ENCODE measurements at regions not wholly inside any gene's neighbourhood (a gene's known extent, or its start where the extent isn't known, plus 50 kb on each side); places are given as distances from the start of the nearest gene placed in this dataset.
"Not testable (repeated sequence)": the region's sequence is repeated elsewhere in the genome, so short reads cannot be mapped to it uniquely, and the experiment has no call there.

DNA sequence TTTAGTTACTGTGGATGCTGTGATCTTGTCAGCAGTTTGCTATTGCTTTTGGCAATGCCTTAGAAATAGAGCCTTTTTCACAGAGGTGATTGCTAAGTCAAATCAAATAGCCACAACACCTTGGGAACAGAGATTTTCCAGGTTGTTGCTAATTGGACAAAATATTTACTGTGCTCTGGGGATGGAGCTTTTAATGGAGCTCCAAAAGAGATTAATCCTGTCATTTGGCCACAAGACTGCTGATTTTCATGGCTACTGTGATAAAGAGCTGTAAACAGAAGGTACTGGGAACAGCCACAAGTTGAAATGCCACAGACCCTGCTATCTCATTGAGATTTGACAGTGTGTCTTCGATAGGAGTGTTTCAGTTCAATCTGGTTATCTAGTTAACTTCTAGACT, 1715.2 kb upstream of the ADGRL3 start:
- H3K27ac Mint-ChIP-seq = no peak overlapping the region
- CTCF ChIA-PET = interaction anchor here (0.6 kb wide), 1 partner anchor 66 kb away, joined by 3 read pairs; no protein-coding TSS in a partner anchor
- DNase-seq (ENCODE audit: low spot score) = no peak
- H3K36me3 Mint-ChIP-seq = peaks cover 26% of the 10 kb centered on the region
- peaks cover 12% of the 10 kb centered on the region for H3K4me1 Mint-ChIP-seq
- no peaks in the 10 kb centered on the region for H3K27me3 Mint-ChIP-seq (ENCODE audit: low read depth)
- no peak overlapping the region for H3K4me3 Mint-ChIP-seq
- ATAC-seq = no peak
- TF ChIP-seq FOXK1 (CRISPR knock-in tag; IDR thresholded peaks at IDR 0.05) (no peak), SOX15 (CRISPR knock-in tag; IDR thresholded peaks at IDR 0.05) (no peak), ESRRA (CRISPR knock-in tag; IDR thresholded peaks at IDR 0.05; ENCODE audit: borderline replicate concordance) (no peak), RORB (CRISPR knock-in tag; IDR thresholded peaks at IDR 0.05) (no peak), ZNF317 (CRISPR knock-in tag; IDR thresholded peaks at IDR 0.05; ENCODE audit: borderline replicate concordance, low read depth) (no peak), NR3C1 (CRISPR knock-in tag; conservative IDR thresholded peaks at IDR 0.05; ENCODE audit: low read depth) (no peak), ZNF263 (CRISPR knock-in tag; IDR thresholded peaks at IDR 0.05; ENCODE audit: low read depth) (no peak), JUN (CRISPR knock-in tag; IDR thresholded peaks at IDR 0.05) (no peak), TEAD4 (CRISPR knock-in tag; IDR thresholded peaks at IDR 0.05) (no peak), GRHL2 (CRISPR knock-in tag; IDR thresholded peaks at IDR 0.05; ENCODE audit: insufficient replicate concordance, severe bottlenecking) (no peak), JAZF1 (CRISPR knock-in tag; IDR thresholded peaks at IDR 0.05) (no peak), HMGA2 (CRISPR knock-in tag; IDR thresholded peaks at IDR 0.05) (no peak)
- TF ChIP-seq, protein P1, sequence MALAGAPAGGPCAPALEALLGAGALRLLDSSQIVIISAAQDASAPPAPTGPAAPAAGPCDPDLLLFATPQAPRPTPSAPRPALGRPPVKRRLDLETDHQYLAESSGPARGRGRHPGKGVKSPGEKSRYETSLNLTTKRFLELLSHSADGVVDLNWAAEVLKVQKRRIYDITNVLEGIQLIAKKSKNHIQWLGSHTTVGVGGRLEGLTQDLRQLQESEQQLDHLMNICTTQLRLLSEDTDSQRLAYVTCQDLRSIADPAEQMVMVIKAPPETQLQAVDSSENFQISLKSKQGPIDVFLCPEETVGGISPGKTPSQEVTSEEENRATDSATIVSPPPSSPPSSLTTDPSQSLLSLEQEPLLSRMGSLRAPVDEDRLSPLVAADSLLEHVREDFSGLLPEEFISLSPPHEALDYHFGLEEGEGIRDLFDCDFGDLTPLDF (CRISPR knock-in tag; IDR thresholded peaks at IDR 0.05) = no peak
- TF ChIP-seq, protein P2, sequence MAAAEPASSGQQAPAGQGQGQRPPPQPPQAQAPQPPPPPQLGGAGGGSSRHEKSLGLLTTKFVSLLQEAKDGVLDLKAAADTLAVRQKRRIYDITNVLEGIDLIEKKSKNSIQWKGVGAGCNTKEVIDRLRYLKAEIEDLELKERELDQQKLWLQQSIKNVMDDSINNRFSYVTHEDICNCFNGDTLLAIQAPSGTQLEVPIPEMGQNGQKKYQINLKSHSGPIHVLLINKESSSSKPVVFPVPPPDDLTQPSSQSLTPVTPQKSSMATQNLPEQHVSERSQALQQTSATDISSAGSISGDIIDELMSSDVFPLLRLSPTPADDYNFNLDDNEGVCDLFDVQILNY (CRISPR knock-in tag; IDR thresholded peaks at IDR 0.05) = no peak
- TF ChIP-seq, protein P3, sequence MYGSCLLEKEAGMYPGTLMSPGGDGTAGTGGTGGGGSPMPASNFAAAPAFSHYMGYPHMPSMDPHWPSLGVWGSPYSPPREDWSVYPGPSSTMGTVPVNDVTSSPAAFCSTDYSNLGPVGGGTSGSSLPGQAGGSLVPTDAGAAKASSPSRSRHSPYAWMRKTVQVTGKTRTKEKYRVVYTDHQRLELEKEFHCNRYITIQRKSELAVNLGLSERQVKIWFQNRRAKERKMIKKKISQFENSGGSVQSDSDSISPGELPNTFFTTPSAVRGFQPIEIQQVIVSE (CRISPR knock-in tag; IDR thresholded peaks at IDR 0.05; ENCODE audit: borderline replicate concordance) = no peak
- TF ChIP-seq, protein P4, sequence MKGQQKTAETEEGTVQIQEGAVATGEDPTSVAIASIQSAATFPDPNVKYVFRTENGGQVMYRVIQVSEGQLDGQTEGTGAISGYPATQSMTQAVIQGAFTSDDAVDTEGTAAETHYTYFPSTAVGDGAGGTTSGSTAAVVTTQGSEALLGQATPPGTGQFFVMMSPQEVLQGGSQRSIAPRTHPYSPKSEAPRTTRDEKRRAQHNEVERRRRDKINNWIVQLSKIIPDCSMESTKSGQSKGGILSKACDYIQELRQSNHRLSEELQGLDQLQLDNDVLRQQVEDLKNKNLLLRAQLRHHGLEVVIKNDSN (CRISPR knock-in tag; IDR thresholded peaks at IDR 0.05) = no peak
- TF ChIP-seq, protein P5, sequence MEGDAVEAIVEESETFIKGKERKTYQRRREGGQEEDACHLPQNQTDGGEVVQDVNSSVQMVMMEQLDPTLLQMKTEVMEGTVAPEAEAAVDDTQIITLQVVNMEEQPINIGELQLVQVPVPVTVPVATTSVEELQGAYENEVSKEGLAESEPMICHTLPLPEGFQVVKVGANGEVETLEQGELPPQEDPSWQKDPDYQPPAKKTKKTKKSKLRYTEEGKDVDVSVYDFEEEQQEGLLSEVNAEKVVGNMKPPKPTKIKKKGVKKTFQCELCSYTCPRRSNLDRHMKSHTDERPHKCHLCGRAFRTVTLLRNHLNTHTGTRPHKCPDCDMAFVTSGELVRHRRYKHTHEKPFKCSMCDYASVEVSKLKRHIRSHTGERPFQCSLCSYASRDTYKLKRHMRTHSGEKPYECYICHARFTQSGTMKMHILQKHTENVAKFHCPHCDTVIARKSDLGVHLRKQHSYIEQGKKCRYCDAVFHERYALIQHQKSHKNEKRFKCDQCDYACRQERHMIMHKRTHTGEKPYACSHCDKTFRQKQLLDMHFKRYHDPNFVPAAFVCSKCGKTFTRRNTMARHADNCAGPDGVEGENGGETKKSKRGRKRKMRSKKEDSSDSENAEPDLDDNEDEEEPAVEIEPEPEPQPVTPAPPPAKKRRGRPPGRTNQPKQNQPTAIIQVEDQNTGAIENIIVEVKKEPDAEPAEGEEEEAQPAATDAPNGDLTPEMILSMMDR (IDR thresholded peaks at IDR 0.05) = no peak
- POLR2A ChIA-PET = no interaction called here
- H3K9me3 Mint-ChIP-seq = peaks cover 34% of the 10 kb centered on the region

DNA sequence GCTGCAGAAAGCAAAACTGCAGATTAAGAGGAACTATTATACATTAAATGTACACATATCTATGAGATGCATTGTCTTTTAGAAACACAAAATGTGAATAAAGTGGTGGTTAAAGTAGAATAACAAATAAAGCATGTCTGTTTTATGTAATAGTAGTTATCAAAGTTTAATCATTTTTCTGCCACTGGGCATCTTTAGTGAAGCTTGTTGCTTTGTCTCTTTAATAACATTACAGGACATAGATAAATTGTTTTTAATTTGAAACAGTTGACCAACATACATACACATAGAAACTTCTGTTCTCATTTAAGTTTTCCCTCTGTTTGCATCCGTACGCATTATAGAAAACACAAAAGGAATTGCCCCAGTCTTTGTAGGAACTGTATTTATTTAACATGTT, 1700.0 kb upstream of the ADGRL3 start:
- no peak for ATAC-seq
- ChIA-PET POLR2A (no interaction called here), CTCF (no interaction called here)
- TF ChIP-seq SOX15 (CRISPR knock-in tag; IDR thresholded peaks at IDR 0.05) = no peak
- no peak for TF ChIP-seq GABPB1 (CRISPR knock-in tag; IDR thresholded peaks at IDR 0.05)
- Mint-ChIP-seq H3K4me3 (no peak overlapping the region), H3K4me1 (peaks cover 22% of the 10 kb centered on the region), H3K36me3 (no peaks in the 10 kb centered on the region), H3K9me3 (no peaks in the 10 kb centered on the region), H3K27ac (no peak overlapping the region), H3K27me3 (ENCODE audit: low read depth) (no peaks in the 10 kb centered on the region)
- no peak for DNase-seq (ENCODE audit: low spot score)

DNA sequence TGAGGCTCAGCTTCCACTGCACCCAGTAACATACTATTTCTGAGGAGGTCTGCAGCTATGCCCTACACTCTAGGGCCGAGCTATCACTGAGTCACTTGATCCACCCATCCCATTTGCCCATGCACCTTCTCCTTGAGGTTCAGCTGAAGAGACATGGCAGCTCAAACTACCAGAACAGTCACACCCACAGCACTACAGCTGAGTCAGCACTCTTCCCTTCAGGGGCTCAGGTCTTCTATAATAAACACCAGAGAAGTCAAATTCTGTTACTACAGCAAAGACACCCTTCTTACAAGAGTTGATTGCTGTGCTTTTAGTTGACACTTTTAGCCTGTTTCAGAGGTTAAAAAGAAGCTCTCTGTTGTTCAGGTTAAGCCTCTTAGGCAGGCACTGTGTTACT, 1696.4 kb upstream of the ADGRL3 start:
- Mint-ChIP-seq H3K27me3 (ENCODE audit: low read depth) (no peaks in the 10 kb centered on the region), H3K36me3 (no peaks in the 10 kb centered on the region), H3K9me3 (peaks cover 3% of the 10 kb centered on the region; the same call in 1 of the 2 replicates), H3K4me3 (no peak overlapping the region), H3K4me1 (peaks cover 19% of the 10 kb centered on the region), H3K27ac (no peak overlapping the region)
- CTCF ChIA-PET = no interaction called here
- POLR2A ChIA-PET = no interaction called here
- no peak for TF ChIP-seq ZNF219 (CRISPR knock-in tag; IDR thresholded peaks at IDR 0.05; ENCODE audit: borderline replicate concordance)
- TF ChIP-seq ESRRA (CRISPR knock-in tag; IDR thresholded peaks at IDR 0.05; ENCODE audit: borderline replicate concordance) = no peak
- no peak for TF ChIP-seq FOXP1 (CRISPR knock-in tag; IDR thresholded peaks at IDR 0.05; ENCODE audit: borderline replicate concordance)
- DNase-seq (ENCODE audit: low spot score) = no peak
- no peak for ATAC-seq

DNA sequence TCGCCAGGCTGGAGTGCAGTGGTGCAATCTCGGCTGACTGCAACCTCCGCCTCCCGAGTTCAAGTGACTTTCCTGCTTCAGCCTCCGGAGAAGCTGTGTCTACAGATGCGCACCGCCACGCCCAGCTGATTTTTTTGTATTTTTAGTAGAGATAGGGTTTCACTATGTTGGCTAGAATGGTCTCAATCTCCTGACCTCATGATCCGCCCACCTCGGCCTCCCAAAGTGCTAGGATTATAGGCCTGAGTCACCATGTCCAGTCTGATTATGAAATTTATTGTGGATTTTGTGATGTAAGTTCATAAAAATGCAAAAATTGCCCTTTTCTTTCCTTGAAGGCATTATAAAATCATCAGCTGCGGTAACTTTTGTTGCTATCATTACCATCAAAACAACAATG, 1688.3 kb upstream of the ADGRL3 start:
- H3K27me3 Mint-ChIP-seq (ENCODE audit: low read depth); H3K4me3 Mint-ChIP-seq; CTCF ChIA-PET; H3K4me1 Mint-ChIP-seq; ATAC-seq; H3K27ac Mint-ChIP-seq; POLR2A ChIA-PET; H3K36me3 Mint-ChIP-seq; DNase-seq (ENCODE audit: low spot score): not testable (repeated sequence)
- peaks cover 13% of the 10 kb centered on the region for H3K9me3 Mint-ChIP-seq

Data from WTC11 (cell line).